Activated CD8-positive, alpha-beta memory T cell treated with anti-CD3 and anti-CD28 coated beads for 4 hours (primary cell): ENCODE measurements at regions not wholly inside any gene's neighbourhood (a gene's known extent, or its start where the extent isn't known, plus 50 kb on each side); places are given as distances from the start of the nearest gene placed in this dataset.

Source experiments
- DNase-seq, 2 donors: peaks; one replicate each; pipeline ENCODE4 v3.0.0-alpha.2; 2020; ENCODE audit warnings: low read depth in 2 of 2

- DNase-seq, result no peak
Observed at GRCh38 chr21:43317959-43318358, 109.0 kb downstream of the SIK1 start.

GRCh38 chr21:43317254-43317748 lies 109.6 kb downstream of the SIK1 start:
- DNase-seq, result no peak

GRCh38 chr21:43316156-43316845 lies 110.6 kb downstream of the SIK1 start:
- no peak for DNase-seq

GRCh38 chr21:43315244-43316137 lies 111.4 kb downstream of the SIK1 start:
- no peak for DNase-seq

- DNase-seq, result no peak
Observed at GRCh38 chr21:43313939-43314405, 113.0 kb downstream of the SIK1 start.

GRCh38 chr21:43313221-43313938 lies 113.6 kb downstream of the SIK1 start:
- no peak for DNase-seq

GRCh38 chr21:43312751-43313169 lies 114.2 kb downstream of the SIK1 start:
- DNase-seq, result no peak

- no peak for DNase-seq
Observed at GRCh38 chr21:43312011-43312410, 114.9 kb downstream of the SIK1 start.

GRCh38 chr21:43311301-43311817 lies 115.6 kb downstream of the SIK1 start:
- no peak for DNase-seq

- no peak for DNase-seq
Observed at GRCh38 chr21:43308815-43309283, 118.1 kb downstream of the SIK1 start.

GRCh38 chr21:43308101-43308814 lies 118.7 kb downstream of the SIK1 start:
- DNase-seq, result no peak

GRCh38 chr21:43307677-43308070 lies 119.3 kb downstream of the SIK1 start:
- no peak for DNase-seq

- no peak for DNase-seq
Observed at GRCh38 chr21:43306911-43307676, 119.8 kb downstream of the SIK1 start.

GRCh38 chr21:43306391-43306790 lies 120.5 kb downstream of the SIK1 start:
- DNase-seq, result no peak

- DNase-seq, result no peak
Observed at GRCh38 chr21:43305811-43306311, 121.1 kb downstream of the SIK1 start.

- no peak for DNase-seq
Observed at GRCh38 chr21:43305336-43305665, 121.6 kb downstream of the SIK1 start.

- no peak for DNase-seq
Observed at GRCh38 chr21:43304621-43305335, 122.2 kb downstream of the SIK1 start.

- DNase-seq, result no peak
Observed at GRCh38 chr21:43304206-43304605, 122.7 kb downstream of the SIK1 start.
